PC-9 (cell line): ENCODE measurements at regions not wholly inside any gene's neighbourhood (a gene's known extent, or its start where the extent isn't known, plus 50 kb on each side); places are given as distances from the start of the nearest gene placed in this dataset.

Experiments
- EZH2 ChIP-seq: fragments of 200-600 bp; sonication (generic); IDR thresholded peaks from 2 replicates; pipeline ENCODE4 v1.8.0; 2017; ENCODE audit warnings: antibody characterized with exemption, low read depth
- TF ChIP-seq, protein P1 (sequence below): fragments of 200-600 bp; sonication (generic); conservative IDR thresholded peaks from 2 replicates; pipeline ENCODE4 v1.6.1; 2017; ENCODE audit warnings: mixed run types, antibody characterized with exemption, mild to moderate bottlenecking, moderate library complexity

DNA sequence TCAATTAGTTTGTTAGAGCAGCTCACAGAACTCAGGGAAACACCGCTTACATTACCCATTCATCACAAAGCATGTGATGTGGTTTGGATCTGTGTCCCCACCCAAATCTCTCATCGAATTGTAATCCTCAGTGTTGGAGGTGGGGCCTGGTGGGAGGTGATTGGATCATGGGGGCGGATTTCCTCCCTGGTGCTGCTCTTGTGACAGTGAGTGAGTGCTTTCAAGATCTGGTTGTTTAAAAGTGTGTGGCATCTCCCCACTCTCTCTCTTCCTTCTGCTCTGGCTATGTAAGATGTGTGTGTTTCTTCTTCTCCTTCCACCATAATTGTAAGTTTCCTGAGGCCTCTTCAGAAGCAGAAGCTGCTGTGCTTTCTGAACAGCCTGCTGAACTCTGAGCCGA lies 63.5 kb upstream of the AGPS start:
- TF ChIP-seq, protein P1, sequence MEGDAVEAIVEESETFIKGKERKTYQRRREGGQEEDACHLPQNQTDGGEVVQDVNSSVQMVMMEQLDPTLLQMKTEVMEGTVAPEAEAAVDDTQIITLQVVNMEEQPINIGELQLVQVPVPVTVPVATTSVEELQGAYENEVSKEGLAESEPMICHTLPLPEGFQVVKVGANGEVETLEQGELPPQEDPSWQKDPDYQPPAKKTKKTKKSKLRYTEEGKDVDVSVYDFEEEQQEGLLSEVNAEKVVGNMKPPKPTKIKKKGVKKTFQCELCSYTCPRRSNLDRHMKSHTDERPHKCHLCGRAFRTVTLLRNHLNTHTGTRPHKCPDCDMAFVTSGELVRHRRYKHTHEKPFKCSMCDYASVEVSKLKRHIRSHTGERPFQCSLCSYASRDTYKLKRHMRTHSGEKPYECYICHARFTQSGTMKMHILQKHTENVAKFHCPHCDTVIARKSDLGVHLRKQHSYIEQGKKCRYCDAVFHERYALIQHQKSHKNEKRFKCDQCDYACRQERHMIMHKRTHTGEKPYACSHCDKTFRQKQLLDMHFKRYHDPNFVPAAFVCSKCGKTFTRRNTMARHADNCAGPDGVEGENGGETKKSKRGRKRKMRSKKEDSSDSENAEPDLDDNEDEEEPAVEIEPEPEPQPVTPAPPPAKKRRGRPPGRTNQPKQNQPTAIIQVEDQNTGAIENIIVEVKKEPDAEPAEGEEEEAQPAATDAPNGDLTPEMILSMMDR, result no peak
- TF ChIP-seq EZH2, result no peak
